Stimulated activated CD4-positive, alpha-beta T cell treated with anti-CD3 and anti-CD28 coated beads, Interleukin-12 subunit alpha, Interleukin-12 subunit beta, amount 100 ng/mL, for 24 hours (primary cell): ENCODE measurements at regions not wholly inside any gene's neighbourhood (a gene's known extent, or its start where the extent isn't known, plus 50 kb on each side); places are given as distances from the start of the nearest gene placed in this dataset.

Source experiments
- DNase-seq, 2 experiments: peaks; one replicate each; pipeline ENCODE4 v3.0.0-alpha.2; 2020; ENCODE audit warnings: low read depth in 2 of 2

- no peak for DNase-seq
Measured at GRCh38 chr7:25628446-25628845, 400.2 kb upstream of the NPVF start.

- DNase-seq = no peak
Measured at GRCh38 chr7:25632616-25633015, 404.3 kb upstream of the NPVF start.

GRCh38 chr7:25633426-25634036, 405.2 kb upstream of the NPVF start:
- DNase-seq = no peak

DNA sequence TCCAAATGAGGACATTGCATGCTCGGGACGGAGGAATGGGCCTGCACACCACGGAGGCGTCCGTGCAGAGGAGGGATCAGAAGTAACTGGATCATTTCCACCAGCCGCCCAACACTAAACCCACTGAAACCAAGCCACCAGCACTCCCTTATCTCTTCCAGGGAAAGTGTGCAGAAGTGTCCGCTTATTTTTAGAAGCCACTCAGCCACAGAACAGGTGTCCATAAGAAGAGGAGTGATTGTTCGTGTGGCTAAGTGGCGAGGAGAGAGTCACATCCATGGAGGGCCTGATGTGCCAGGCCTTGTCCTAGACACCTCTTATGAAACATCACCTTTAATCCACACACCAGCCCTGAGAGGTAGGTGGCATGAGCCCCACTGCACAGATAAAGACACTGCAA, 407.9 kb upstream of the NPVF start:
- no peak for DNase-seq

- DNase-seq = no peak
Measured at GRCh38 chr7:25636871-25637283, 408.6 kb upstream of the NPVF start.

- no peak for DNase-seq
Measured at GRCh38 chr7:25638068-25638467, 409.8 kb upstream of the NPVF start.

GRCh38 chr7:25638590-25639244, 410.4 kb upstream of the NPVF start:
- no peak for DNase-seq

- no peak for DNase-seq
Measured at GRCh38 chr7:25642849-25643248, 414.6 kb upstream of the NPVF start.

DNA sequence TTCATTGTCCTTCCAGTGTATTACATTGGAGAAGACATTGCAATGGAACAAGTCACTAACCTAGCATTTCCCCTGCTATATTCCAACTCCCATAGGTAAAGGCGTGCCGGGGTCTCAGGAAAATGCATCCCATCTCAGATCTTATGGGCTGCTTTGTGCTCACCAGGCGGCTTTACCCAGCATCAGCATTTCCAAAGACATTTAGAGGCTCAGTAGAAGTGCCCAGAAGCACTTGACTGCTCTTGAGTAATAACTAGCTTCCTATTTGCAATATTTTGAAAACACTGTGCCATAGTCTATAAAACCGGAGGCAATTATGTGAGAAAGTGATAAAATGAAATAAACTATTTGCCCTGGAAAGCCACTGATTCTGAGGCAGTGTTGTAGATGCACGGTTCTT, 415.0 kb upstream of the NPVF start:
- DNase-seq = no peak

DNA sequence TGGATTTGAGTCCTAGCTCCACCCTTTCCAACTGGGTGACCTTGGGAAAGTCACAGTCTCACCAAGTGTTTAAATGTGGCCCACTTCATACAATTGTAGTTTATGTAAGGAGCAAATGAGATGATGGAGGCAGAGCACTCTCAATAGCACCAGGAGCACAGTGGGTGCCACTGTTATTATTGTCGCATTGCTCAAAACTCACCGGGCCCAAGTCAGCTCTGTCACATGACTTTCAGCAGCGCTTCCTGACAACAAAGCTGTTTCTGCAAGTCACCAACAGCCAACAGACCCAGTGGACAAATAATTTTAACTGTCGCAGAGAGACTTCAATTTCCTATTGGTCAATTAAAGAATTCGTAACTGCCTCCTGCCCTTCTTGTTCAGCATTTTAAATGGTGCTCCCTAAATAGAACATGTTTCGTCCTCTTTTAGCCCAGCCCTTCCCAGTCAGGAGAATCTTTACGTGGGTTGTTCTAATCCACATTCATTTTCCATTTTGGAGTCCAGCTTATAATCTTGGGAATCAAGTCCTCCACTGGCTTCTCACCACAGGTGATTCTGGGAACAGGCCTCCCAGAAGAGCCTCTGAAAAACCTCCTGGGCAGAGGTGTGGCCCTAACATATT, 415.6 kb upstream of the NPVF start:
- no peak for DNase-seq

- no peak for DNase-seq
Measured at GRCh38 chr7:25646726-25647413, 418.6 kb upstream of the NPVF start.

DNA sequence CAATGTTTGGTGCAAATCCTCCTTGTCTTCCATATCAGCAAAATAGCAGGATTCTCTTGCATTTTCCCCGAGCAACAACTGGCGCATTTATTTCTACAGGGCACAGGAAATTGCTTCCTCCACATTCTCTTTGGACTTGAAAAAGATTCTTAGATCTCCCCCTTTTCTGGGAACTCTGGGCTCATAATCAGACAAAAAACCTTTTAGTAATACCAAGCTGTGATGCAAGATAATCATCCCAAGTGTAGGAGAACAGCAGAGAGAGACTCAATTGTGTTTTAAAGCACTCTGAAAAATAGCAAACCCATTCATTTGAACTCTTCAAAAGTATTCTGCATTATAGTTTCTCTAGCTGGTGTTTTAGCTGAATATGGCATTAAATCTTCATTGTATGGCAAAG, 419.6 kb upstream of the NPVF start:
- DNase-seq = no peak

- DNase-seq = no peak
Measured at GRCh38 chr7:25652366-25652765, 424.1 kb upstream of the NPVF start.

DNA sequence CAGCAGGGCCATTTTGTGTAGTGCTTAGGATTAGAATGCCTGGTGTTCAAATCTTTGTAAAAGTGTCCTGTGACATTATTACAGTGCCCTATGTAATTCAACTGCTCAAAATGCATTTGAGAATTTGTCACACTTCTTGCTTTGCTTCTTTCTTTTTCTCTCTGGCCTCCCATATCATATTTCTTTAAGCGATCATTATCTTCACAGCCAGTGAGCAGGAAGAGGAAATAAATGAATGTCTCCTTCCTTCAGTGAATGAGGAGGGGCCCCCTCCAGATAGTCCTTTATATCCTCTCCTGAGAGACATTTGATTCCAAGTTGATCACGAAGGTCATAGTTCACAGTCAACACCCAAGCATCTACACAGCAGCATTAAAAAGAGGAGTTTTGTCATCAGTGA, 425.1 kb upstream of the NPVF start:
- DNase-seq = no peak

DNA sequence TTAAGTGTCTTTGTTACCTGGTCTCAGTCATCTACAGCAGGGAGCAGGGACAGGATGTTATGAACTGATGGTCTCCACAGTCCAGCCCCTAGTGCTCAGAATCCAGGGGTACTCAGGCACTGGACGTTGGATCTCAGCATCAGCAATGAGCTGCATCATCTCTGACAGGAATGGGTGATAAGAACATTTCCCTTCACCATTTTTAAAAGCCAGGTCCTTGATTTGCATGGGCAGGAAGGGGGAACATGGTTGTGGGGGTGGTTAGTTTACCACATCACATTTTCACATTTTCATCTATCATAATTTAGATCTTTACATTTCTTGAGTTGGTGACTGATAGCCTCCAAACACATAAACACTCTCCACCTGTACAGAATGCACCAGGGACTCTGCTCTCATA, 427.8 kb upstream of the NPVF start:
- no peak for DNase-seq

DNA sequence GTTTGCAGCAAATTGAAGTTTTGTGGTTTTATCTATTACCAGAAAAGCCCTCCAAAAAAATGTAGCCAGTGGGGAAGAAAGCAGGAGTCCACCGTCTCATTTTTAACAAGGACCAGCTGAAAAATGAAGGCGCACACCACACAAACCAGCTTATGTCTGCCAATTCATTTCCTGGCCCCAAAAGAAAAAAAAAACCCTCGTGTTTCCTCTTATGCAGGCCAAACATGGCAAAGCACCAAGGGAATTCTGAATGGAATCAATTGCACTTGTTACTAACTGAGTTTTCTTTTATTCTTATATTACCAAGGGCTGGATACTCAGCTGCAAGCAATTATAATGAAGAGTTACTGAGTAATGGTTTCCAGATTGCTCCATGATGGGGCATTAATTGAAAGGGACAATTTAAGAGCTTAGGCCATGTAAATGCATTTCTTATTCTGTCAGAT, 428.3 kb upstream of the NPVF start:
- DNase-seq = no peak

DNA sequence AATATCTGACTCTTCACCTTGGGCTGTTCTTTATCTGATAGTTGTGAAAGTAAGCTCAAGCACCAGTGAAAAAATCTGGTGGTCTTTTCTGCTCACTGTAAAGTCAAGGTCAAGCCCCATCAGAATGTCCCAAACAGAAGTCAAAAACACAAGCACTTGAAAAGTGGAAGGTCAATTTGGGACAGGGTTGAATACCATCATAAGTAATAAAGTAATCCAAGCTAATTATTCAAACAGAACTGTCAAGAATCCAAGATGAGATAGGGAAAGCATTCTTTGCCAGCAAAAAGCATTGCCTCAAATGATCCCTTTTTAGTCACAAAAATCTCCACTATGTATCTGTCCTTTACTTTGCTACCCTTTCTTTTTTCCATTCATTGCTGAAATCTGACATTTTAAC, 430.1 kb upstream of the NPVF start:
- no peak for DNase-seq

DNA sequence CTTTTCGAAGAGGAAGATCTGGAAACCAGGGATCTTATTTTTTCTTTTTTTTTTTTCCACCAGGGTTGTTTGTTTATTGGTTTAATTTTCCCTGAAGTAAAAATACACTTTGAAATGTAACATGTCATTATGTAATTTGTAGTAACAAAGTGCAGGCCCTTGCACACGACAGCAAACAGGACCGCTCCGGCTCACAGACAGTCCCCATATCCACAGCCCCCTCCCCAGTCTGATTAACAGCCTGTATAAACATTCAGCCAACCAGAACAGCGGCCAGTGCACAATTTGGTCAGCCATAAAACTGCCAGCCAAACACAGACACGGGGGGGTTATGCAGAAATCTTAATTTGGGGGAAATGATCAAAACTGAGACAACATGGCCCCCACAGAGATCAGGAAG, 431.6 kb upstream of the NPVF start:
- DNase-seq = no peak

DNA sequence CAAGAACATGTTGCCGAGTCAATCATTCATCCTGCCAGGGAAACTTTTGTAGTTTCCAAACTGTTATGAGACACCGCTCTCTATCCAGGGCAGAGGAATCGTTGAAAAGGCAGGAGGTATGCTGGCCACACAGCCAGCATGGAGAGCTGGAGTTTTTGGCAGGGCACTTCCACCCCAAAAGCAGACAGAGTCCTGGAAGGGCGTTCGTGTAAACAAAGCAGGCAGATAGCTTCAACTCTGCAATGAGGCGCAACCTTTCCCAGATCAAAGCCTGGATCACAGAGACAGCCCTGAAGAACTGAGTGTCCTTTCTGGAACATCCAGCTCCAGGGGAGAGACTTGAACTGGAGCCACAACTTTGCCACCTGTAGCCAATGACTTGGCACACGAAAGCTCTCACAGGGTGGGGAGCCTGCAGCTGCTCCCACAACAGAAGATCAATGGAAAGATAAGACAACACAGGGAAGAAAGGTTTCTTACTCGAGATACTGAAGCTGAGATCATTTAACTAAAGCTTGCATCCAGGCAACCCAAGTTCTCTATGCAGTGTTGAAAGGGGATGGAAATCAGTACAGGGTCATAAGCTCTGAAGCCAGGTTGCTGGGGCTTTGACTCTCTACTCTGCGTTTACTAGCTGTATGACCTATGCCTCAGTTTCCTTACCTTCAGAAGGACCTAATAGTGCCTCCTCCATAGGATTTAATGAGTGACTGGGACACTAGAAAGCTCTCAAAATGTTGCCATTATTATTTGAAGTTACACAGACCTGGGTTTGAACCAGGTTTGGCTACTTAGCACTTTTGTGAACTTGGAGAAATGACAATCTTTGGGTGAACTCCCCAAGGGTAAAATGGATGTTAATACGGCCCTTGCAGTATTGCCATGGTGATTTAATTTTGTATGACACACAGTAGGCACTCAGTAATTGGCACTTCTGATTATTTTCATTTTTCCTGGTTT, 434.8 kb upstream of the NPVF start:
- no peak for DNase-seq

- DNase-seq = no peak
Measured at GRCh38 chr7:25663877-25664276, 435.6 kb upstream of the NPVF start.

DNA sequence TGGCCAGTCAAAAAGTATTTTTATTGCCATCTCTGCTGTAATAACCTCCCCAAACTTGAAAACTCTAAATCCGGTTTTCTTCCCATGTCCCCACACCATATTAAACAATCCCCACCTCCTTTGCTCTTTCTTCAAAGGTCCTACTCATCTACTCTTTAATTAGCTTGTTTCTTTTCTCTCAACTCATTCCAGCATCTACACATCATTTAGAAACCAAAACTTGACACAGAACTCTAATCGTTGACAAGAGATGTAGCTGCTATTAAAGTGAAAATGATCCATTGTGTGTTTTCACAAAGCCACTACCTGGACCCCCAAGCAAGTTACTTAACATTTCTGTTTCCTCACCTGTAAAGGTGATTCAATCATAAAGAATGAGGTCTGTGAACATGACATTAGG, 436.3 kb upstream of the NPVF start:
- DNase-seq = no peak

DNA sequence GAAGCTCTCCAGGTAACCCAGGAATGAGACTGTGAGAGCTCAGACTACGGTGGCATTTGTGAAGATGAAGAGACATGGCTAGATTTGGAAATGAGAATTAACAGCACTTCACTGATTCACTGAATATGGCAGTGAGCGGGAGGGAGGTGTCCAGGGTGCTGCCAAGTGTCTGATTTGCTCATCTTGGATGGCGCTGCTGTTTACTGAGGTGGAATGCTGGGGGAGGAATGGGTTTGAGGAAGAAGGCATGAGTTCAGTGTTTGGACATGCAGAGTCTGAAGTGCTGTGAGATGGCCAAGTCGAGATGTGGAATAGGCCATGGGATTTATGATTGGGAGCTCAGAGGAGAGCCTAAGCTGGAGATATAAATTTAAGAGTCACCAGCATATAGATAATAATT, 437.1 kb upstream of the NPVF start:
- no peak for DNase-seq
